HEK293 (cell line): ENCODE measurements at regions not wholly inside any gene's neighbourhood (a gene's known extent, or its start where the extent isn't known, plus 50 kb on each side); places are given as distances from the start of the nearest gene placed in this dataset.
A peak's percentile ranks its signal among the peaks of the same experiment; 100 is the strongest.

Experiments
- CTCF ChIA-PET: fragments of 350-600 bp; formaldehyde crosslinking; extraction: SDS; loops from one replicate; lab custom pipeline; 2021; ENCODE audit warnings: antibody characterized with exemption; lab: Yijun Ruan, JAX
- POLR2A ChIA-PET: fragments of 300-600 bp; formaldehyde crosslinking; extraction: SDS; loops from one replicate; lab custom pipeline; 2020; ENCODE audit warnings: antibody characterized with exemption, inconsistent platforms; lab: Yijun Ruan, JAX
- H3K27ac ChIP-seq: fragments of 200-500 bp; sonication (Bioruptor generic); 2 replicates; pipeline ENCODE4 v1.5.1; 2014; ENCODE audit warnings: low read depth, low read length, control low read depth, inconsistent platforms; ENCODE audit errors: extremely low read depth
- H3K36me3 ChIP-seq, 2 experiments: fragments of 200-500 bp in 1 of 2; sonication (Bioruptor generic) in 1 of 2; 1 replicate in 1 of 2; 2 replicates in 1 of 2; pipeline ENCODE4 v1.5.1; 2014 to 2017; ENCODE audit warnings: inconsistent platforms in 2 of 2, low read length in 2 of 2; ENCODE audit not compliant: control insufficient read depth in 2 of 2, insufficient read depth in 1 of 2
- H3K4me1 ChIP-seq: fragments of 200-500 bp; sonication (Bioruptor generic); 2 replicates; pipeline ENCODE4 v1.5.1; 2014; ENCODE audit warnings: mild to moderate bottlenecking, low read length, inconsistent platforms; ENCODE audit not compliant: control insufficient read depth, insufficient read depth
- H3K4me3 ChIP-seq: 2 replicates; pipeline ENCODE4 v1.5.1; 2011; ENCODE audit warnings: low read depth, mild to moderate bottlenecking, control low read depth, low read length, moderate library complexity
- H3K9me3 ChIP-seq: fragments of 200-500 bp; sonication (Bioruptor generic); 2 replicates; pipeline ENCODE4 v1.5.1; 2014; ENCODE audit warnings: low read depth, low read length, inconsistent platforms; ENCODE audit not compliant: control insufficient read depth, insufficient read depth
- AEBP2 ChIP-seq: fragments of 450-650 bp; formaldehyde crosslinking; IDR thresholded peaks from 2 replicates; pipeline ENCODE4 v1.5.1; 2016; ENCODE audit warnings: missing biosample characterization, missing genetic modification characterization, borderline replicate concordance
- CTCF ChIP-seq: fragments of 450-650 bp; formaldehyde crosslinking; IDR thresholded peaks from 2 replicates; pipeline ENCODE4 v1.5.1; 2016; ENCODE audit warnings: missing biosample characterization, missing genetic modification characterization
- FEZF1 ChIP-seq: fragments of 450-650 bp; formaldehyde crosslinking; IDR thresholded peaks from 2 replicates; pipeline ENCODE4 v1.5.1; 2016; ENCODE audit warnings: missing biosample characterization, missing genetic modification characterization
- HIC1 ChIP-seq: fragments of 450-650 bp; formaldehyde crosslinking; IDR thresholded peaks from 2 replicates; pipeline ENCODE4 v1.5.1; 2016; ENCODE audit warnings: missing biosample characterization, missing genetic modification characterization
- KLF16 ChIP-seq: fragments of 450-650 bp; formaldehyde crosslinking; IDR thresholded peaks from 2 replicates; pipeline ENCODE4 v1.5.1; 2017; ENCODE audit warnings: missing biosample characterization, missing genetic modification characterization
- PBX3 ChIP-seq: sonication (generic); formaldehyde crosslinking; IDR thresholded peaks from 2 replicates; pipeline ENCODE4 v1.8.1; 2022; ENCODE audit warnings: mild to moderate bottlenecking, moderate library complexity, missing genetic modification reagents
- RBAK ChIP-seq: fragments of 450-650 bp; formaldehyde crosslinking; IDR thresholded peaks from 2 replicates; pipeline ENCODE4 v1.5.1; 2016; ENCODE audit warnings: missing biosample characterization, missing genetic modification characterization
- YY2 ChIP-seq: fragments of 450-650 bp; formaldehyde crosslinking; IDR thresholded peaks from 2 replicates; pipeline ENCODE4 v1.5.1; 2016; ENCODE audit warnings: missing biosample characterization, missing genetic modification characterization
- ZNF140 ChIP-seq: fragments of 450-650 bp; formaldehyde crosslinking; IDR thresholded peaks from 2 replicates; pipeline ENCODE4 v1.5.1; 2016; ENCODE audit warnings: missing biosample characterization, missing genetic modification characterization
- ZNF146 ChIP-seq: fragments of 450-650 bp; formaldehyde crosslinking; IDR thresholded peaks from 2 replicates; pipeline ENCODE4 v1.5.1; 2016; ENCODE audit warnings: missing biosample characterization, missing genetic modification characterization
- ZNF175 ChIP-seq: fragments of 450-650 bp; formaldehyde crosslinking; IDR thresholded peaks from 2 replicates; pipeline ENCODE4 v1.5.1; 2016; ENCODE audit warnings: missing biosample characterization, missing genetic modification characterization
- ZNF280C ChIP-seq: fragments of 450-650 bp; formaldehyde crosslinking; IDR thresholded peaks from 2 replicates; pipeline ENCODE4 v1.5.1; 2016; ENCODE audit warnings: missing biosample characterization, missing genetic modification characterization
- ZNF302 ChIP-seq: fragments of 450-650 bp; formaldehyde crosslinking; IDR thresholded peaks from 2 replicates; pipeline ENCODE4 v1.5.1; 2016; ENCODE audit warnings: missing biosample characterization, missing genetic modification characterization, low read depth
- ZNF391 ChIP-seq: fragments of 450-650 bp; formaldehyde crosslinking; IDR thresholded peaks from 2 replicates; pipeline ENCODE4 v1.5.1; 2016; ENCODE audit warnings: low read depth, missing biosample characterization, missing genetic modification characterization, borderline replicate concordance
- ZNF596 ChIP-seq: fragments of 450-650 bp; IDR thresholded peaks from 2 replicates; pipeline ENCODE4 v1.5.0; 2018; ENCODE audit warnings: missing biosample characterization, mild to moderate bottlenecking, missing genetic modification characterization, moderate library complexity
- ZNF626 ChIP-seq: fragments of 450-650 bp; sonication (Bioruptor Pico); formaldehyde crosslinking; IDR thresholded peaks from 2 replicates; pipeline ENCODE4 v1.5.1; 2018; ENCODE audit warnings: missing biosample characterization, missing genetic modification characterization, inconsistent platforms
- ZNF639 ChIP-seq: fragments of 450-650 bp; formaldehyde crosslinking; IDR thresholded peaks from 2 replicates; pipeline ENCODE4 v1.5.1; 2016; ENCODE audit warnings: missing biosample characterization, missing genetic modification characterization
- ZNF677 ChIP-seq: fragments of 450-650 bp; IDR thresholded peaks from 2 replicates; pipeline ENCODE4 v1.5.0; 2018; ENCODE audit warnings: missing biosample characterization, mild to moderate bottlenecking, missing genetic modification characterization, moderate library complexity

GRCh38 chr5:125696762-125697161 is 726.4 kb upstream of the GRAMD2B start:
- TF ChIP-seq RBAK (no peak), FEZF1 (tag by site-specific recombination) (peak; percentile 48; the same call in 1 of the 2 replicates)
- Histone ChIP-seq H3K36me3 (no peaks in the 10 kb centered on the region), H3K27ac (no peak overlapping the region), H3K9me3 (no peaks in the 10 kb centered on the region), H3K4me3 (no peak overlapping the region), H3K4me1 (peaks cover 10% of the 10 kb centered on the region)
- ChIA-PET CTCF (no interaction called here), POLR2A (no interaction called here)

- TF ChIP-seq PBX3: no peak
- TF ChIP-seq YY2 (tag by site-specific recombination): no peak
- no peak for TF ChIP-seq ZNF596 (tag by site-specific recombination)
- TF ChIP-seq ZNF140 (tag by site-specific recombination): no peak
- no peak for TF ChIP-seq ZNF626 (tag by site-specific recombination)
- no peak for TF ChIP-seq ZNF280C (tag by site-specific recombination)
- TF ChIP-seq KLF16: no peak
- no peak for TF ChIP-seq ZNF639
- TF ChIP-seq ZNF302 (tag by site-specific recombination): no peak
- TF ChIP-seq HIC1 (tag by site-specific recombination): no peak
- no peak for TF ChIP-seq ZNF677 (tag by site-specific recombination)
- TF ChIP-seq AEBP2 (tag by site-specific recombination): no peak
- no peak for TF ChIP-seq ZNF391 (tag by site-specific recombination)
- no peak for TF ChIP-seq ZNF175 (tag by site-specific recombination)
- TF ChIP-seq CTCF (tag by site-specific recombination): no peak
- TF ChIP-seq ZNF146: no peak
- Histone ChIP-seq H3K9me3 (no peaks in the 10 kb centered on the region), H3K4me3 (no peak overlapping the region), H3K4me1 (peaks cover 10% of the 10 kb centered on the region), H3K36me3 (no peaks in the 10 kb centered on the region), H3K27ac (no peak overlapping the region)
- ChIA-PET POLR2A (no interaction called here), CTCF (no interaction called here)
Measured at GRCh38 chr5:125698420-125698819, 724.8 kb upstream of the GRAMD2B start.
